ENCODE measurements at regions not wholly inside any gene's neighbourhood (a gene's known extent, or its start where the extent isn't known, plus 50 kb on each side); places are given as distances from the start of the nearest gene placed in this dataset.

GRCh38 chr5:52554293-52554692 is 233.4 kb upstream of the ITGA1 start:
- Histone ChIP-seq H3K27ac (no peak overlapping the region), H3K36me3 (no peaks in the 10 kb centered on the region), H3K4me1 (no peaks in the 10 kb centered on the region), H3K4me3 (no peak overlapping the region), H3K27me3 (no peaks in the 10 kb centered on the region), H3K9me3 (no peaks in the 10 kb centered on the region)
- ATAC-seq, result no peak
- TF ChIP-seq POLR2A (IDR thresholded peaks at IDR 0.05), result no peak
- TF ChIP-seq EP300 (IDR thresholded peaks at IDR 0.05), result no peak
- TF ChIP-seq, protein P1, sequence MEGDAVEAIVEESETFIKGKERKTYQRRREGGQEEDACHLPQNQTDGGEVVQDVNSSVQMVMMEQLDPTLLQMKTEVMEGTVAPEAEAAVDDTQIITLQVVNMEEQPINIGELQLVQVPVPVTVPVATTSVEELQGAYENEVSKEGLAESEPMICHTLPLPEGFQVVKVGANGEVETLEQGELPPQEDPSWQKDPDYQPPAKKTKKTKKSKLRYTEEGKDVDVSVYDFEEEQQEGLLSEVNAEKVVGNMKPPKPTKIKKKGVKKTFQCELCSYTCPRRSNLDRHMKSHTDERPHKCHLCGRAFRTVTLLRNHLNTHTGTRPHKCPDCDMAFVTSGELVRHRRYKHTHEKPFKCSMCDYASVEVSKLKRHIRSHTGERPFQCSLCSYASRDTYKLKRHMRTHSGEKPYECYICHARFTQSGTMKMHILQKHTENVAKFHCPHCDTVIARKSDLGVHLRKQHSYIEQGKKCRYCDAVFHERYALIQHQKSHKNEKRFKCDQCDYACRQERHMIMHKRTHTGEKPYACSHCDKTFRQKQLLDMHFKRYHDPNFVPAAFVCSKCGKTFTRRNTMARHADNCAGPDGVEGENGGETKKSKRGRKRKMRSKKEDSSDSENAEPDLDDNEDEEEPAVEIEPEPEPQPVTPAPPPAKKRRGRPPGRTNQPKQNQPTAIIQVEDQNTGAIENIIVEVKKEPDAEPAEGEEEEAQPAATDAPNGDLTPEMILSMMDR (IDR thresholded peaks at IDR 0.05), result no peak
- TF ChIP-seq POLR2AphosphoS5 (IDR thresholded peaks at IDR 0.05), result no peak
- 47% methylated on average over 2 of the region's 2 CpGs for WGBS, 2 donors (ENCODE audit: low coverage in 1 of 2)

- no peak overlapping the region for H3K4me3 ChIP-seq
- 0 to 25% methylated on average over 1 of the region's 1 CpG for WGBS, 2 donors (ENCODE audit: low coverage in 1 of 2)
- TF ChIP-seq, protein P1 (IDR thresholded peaks at IDR 0.05), result peak in 2 of 4 experiments; percentile 12 to 24
- TF ChIP-seq POLR2AphosphoS5 (IDR thresholded peaks at IDR 0.05), result no peak
- H3K4me1 ChIP-seq, result no peaks in the 10 kb centered on the region
- H3K27me3 ChIP-seq, result no peaks in the 10 kb centered on the region
- H3K36me3 ChIP-seq, result no peaks in the 10 kb centered on the region
- H3K27ac ChIP-seq, result no peak overlapping the region
- ATAC-seq, result no peak
- H3K9me3 ChIP-seq, result no peaks in the 10 kb centered on the region
Measured at GRCh38 chr5:52560366-52560765, 227.3 kb upstream of the ITGA1 start.

DNA sequence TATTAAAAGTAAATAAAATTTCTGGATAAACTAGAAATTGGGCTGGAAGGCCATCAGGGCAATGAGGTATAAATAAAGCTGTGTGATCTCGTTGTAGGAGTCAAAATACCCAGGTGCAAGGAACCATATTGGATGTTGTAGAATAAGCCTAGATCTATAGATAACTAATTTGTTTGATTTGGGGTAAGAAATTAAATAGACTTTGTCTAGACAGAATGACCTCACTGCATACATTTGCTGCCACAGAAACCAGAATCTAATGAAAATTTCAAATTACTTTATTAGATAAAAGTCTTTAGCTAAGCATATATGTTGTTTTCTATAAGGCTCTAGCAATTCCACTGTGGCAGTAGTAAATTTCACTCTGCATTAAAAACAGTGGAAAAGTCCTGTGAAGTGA is 225.2 kb upstream of the ITGA1 start:
- H3K4me1 ChIP-seq, result no peaks in the 10 kb centered on the region
- no peaks in the 10 kb centered on the region for H3K9me3 ChIP-seq
- no peak overlapping the region for H3K4me3 ChIP-seq
- no peaks in the 10 kb centered on the region for H3K36me3 ChIP-seq
- H3K27me3 ChIP-seq, result no peaks in the 10 kb centered on the region
- no peak for ATAC-seq
- WGBS, 2 donors (ENCODE audit: low coverage in 1 of 2), result 8 to 52% methylated on average over 1 of the region's 1 CpG
- H3K27ac ChIP-seq, result no peak overlapping the region
- no peak for TF ChIP-seq POLR2A (IDR thresholded peaks at IDR 0.05)
- TF ChIP-seq EP300 (IDR thresholded peaks at IDR 0.05), result no peak
- TF ChIP-seq POLR2AphosphoS5 (IDR thresholded peaks at IDR 0.05), result no peak

- Histone ChIP-seq H3K9me3 (no peaks in the 10 kb centered on the region), H3K4me1 (no peaks in the 10 kb centered on the region), H3K36me3 (no peaks in the 10 kb centered on the region), H3K4me3 (no peak overlapping the region), H3K27ac (no peak overlapping the region), H3K27me3 (no peaks in the 10 kb centered on the region)
- TF ChIP-seq POLR2A (IDR thresholded peaks at IDR 0.05) (no peak), POLR2AphosphoS5 (IDR thresholded peaks at IDR 0.05) (no peak), EP300 (IDR thresholded peaks at IDR 0.05) (no peak)
- TF ChIP-seq, protein P1 (IDR thresholded peaks at IDR 0.05), result no peak
- ATAC-seq, result no peak
Measured at GRCh38 chr5:52564587-52564986, 223.1 kb upstream of the ITGA1 start.

DNA sequence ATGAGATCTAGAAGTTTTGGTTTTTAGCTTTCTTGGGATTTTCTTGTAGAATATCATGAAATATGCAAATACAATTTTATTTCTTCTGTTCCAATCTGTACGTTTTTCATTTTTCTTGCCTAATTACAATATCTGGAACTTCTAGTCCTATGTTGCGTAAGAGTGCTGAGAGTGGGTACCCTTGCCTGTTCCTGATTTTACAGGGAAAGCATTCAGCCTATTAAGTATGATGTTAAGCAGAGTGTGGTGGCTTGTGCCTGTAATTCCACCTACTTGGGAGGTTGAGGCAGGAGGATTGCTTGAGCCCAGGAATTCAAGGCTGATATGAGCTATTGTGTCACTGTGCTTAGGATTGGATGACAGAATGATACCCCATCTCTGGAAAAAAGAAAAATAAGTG is 210.2 kb upstream of the ITGA1 start:
- WGBS, 2 donors (ENCODE audit: low coverage in 1 of 2), result 80 to 82% methylated on average over 2 of the region's 2 CpGs
- no peaks in the 10 kb centered on the region for H3K9me3 ChIP-seq
- no peak for ATAC-seq
- no peak for TF ChIP-seq POLR2AphosphoS5 (IDR thresholded peaks at IDR 0.05)
- no peak for TF ChIP-seq POLR2A (IDR thresholded peaks at IDR 0.05)
- no peak for TF ChIP-seq EP300 (IDR thresholded peaks at IDR 0.05)
- TF ChIP-seq, protein P1 (IDR thresholded peaks at IDR 0.05), result no peak
- H3K27me3 ChIP-seq, result no peaks in the 10 kb centered on the region
- H3K4me1 ChIP-seq, result no peaks in the 10 kb centered on the region
- no peak overlapping the region for H3K4me3 ChIP-seq
- no peaks in the 10 kb centered on the region for H3K36me3 ChIP-seq
- H3K27ac ChIP-seq, result no peak overlapping the region

- WGBS, 2 donors (ENCODE audit: low coverage in 1 of 2), result 23 to 31% methylated on average over 3 of the region's 3 CpGs
- H3K36me3 ChIP-seq, result no peaks in the 10 kb centered on the region
- no peaks in the 10 kb centered on the region for H3K9me3 ChIP-seq
- no peak for ATAC-seq
- TF ChIP-seq POLR2AphosphoS5 (IDR thresholded peaks at IDR 0.05), result no peak
- no peak for TF ChIP-seq EP300 (IDR thresholded peaks at IDR 0.05)
- TF ChIP-seq, protein P1 (IDR thresholded peaks at IDR 0.05), result no peak
- no peak for TF ChIP-seq POLR2A (IDR thresholded peaks at IDR 0.05)
- no peak overlapping the region for H3K4me3 ChIP-seq
- H3K4me1 ChIP-seq, result no peaks in the 10 kb centered on the region
- no peak overlapping the region for H3K27ac ChIP-seq
- no peaks in the 10 kb centered on the region for H3K27me3 ChIP-seq
Measured at GRCh38 chr5:52579391-52579790, 208.3 kb upstream of the ITGA1 start.
